Activated naive CD4-positive, alpha-beta T cell treated with anti-CD3 and anti-CD28 coated beads for 36 hours (primary cell): ENCODE measurements at regions not wholly inside any gene's neighbourhood (a gene's known extent, or its start where the extent isn't known, plus 50 kb on each side); places are given as distances from the start of the nearest gene placed in this dataset.

Experiments used
- CTCF ChIA-PET: fragments of 350-600 bp; sonication (Branson Sonifier 250); formaldehyde crosslinking; loops from one replicate; lab custom pipeline; 2021; ENCODE audit warnings: antibody characterized with exemption; lab: Charles Lee
- DNase-seq: peaks from one replicate; pipeline ENCODE4 v3.0.0-alpha.2; 2020
- H3K27ac Mint-ChIP-seq: one replicate; pipeline ENCODE4 v1.8.0; 2021; ENCODE audit warnings: mild to moderate bottlenecking, mixed read lengths
- H3K27me3 Mint-ChIP-seq: one replicate; pipeline ENCODE4 v1.8.0; 2021; ENCODE audit warnings: low read depth, mixed read lengths
- H3K36me3 Mint-ChIP-seq: one replicate; pipeline ENCODE4 v1.8.0; 2021; ENCODE audit warnings: low read depth, mixed read lengths
- H3K4me1 Mint-ChIP-seq: one replicate; pipeline ENCODE4 v1.8.0; 2021; ENCODE audit warnings: low read depth, mixed read lengths
- H3K4me3 Mint-ChIP-seq: one replicate; pipeline ENCODE4 v1.8.0; 2021; ENCODE audit warnings: mild to moderate bottlenecking, moderate library complexity, mixed read lengths
- H3K9me3 Mint-ChIP-seq: one replicate; pipeline ENCODE4 v1.8.0; 2021; ENCODE audit warnings: mixed read lengths
- intact Hi-C: fragments of 100-400 bp; cut with micrococcal nuclease; formaldehyde crosslinking; loops from one replicate; pipeline ENCODE4 v1.15.1; 2023

DNA sequence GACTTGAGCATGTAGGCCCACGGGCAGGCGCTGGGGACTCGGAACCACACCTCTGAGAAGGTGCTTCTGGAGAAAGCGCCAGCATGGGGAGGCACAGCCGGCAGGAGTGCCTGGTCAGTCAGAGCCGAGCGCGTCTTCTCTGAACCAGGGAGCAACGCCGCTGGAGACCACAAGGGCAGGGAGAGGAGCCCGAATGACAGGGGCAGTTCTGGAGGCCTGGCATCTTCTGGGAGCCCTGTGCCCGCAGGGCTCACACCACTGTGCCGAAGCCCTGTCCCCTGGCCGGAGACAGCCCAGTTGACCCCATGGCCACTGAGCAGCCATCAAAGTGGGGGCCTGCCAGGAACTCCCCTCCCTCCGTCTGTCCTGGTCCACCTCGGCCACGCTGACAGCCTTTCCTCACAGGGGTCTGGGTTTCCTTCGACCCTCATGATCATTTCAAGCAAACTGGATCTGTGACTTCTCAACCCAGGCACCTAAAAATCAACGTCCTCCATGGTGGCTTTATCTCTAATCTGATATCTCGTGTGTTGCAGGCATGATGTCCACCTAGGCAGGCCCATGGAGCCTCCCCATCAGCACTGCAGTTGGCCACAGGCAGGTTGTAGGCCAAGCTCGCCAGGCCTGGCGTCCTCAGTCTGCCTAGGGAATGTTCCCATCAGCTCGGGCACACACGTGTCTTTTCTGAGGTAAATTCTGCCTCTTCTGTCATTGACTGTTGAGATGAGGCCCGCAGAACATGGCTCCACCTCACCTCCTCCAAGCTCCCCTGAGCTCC is 299.3 kb upstream of the RTL1 start:
- intact Hi-C loops: no loop called here
- Mint-ChIP-seq H3K27ac (no peak overlapping the region), H3K4me1 (no peaks in the 10 kb centered on the region), H3K27me3 (peaks cover 2% of the 10 kb centered on the region), H3K9me3 (peaks cover 24% of the 10 kb centered on the region), H3K36me3 (no peaks in the 10 kb centered on the region), H3K4me3 (no peak overlapping the region)
- CTCF ChIA-PET: no interaction called here
- no peak for DNase-seq

DNA sequence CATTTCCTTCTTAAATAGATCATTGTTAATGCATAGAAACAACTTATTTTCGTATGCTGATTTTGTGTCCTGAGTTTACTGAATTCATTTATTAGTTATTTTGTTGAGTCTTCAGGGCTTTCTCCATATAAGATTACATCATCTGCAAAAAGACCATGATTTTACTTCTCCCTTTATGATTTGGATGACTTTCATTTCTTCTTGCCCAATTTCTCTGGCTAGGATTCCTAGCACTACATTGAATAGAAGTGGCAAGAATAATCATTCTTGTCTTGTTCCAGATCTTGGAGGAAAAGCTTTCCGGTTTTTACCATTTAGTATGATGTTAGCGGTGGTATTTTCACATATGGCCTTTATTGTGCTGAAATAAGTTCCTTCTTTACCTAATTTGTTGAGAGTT is 303.0 kb upstream of the RTL1 start:
- Mint-ChIP-seq H3K4me3 (no peak overlapping the region), H3K36me3 (no peaks in the 10 kb centered on the region), H3K27ac (no peak overlapping the region), H3K27me3 (peaks cover 4% of the 10 kb centered on the region), H3K9me3 (peaks cover 45% of the 10 kb centered on the region), H3K4me1 (no peaks in the 10 kb centered on the region)
- CTCF ChIA-PET: no interaction called here
- intact Hi-C loops: no loop called here
- no peak for DNase-seq

GRCh38 chr14:101207041-101207440 is 303.5 kb upstream of the RTL1 start:
- Mint-ChIP-seq H3K4me1 (no peaks in the 10 kb centered on the region), H3K9me3 (peaks cover 48% of the 10 kb centered on the region), H3K27me3 (peaks cover 4% of the 10 kb centered on the region), H3K27ac (no peak overlapping the region), H3K36me3 (peaks cover under 1% of the 10 kb centered on the region), H3K4me3 (no peak overlapping the region)
- CTCF ChIA-PET: no interaction called here
- DNase-seq: no peak
- intact Hi-C loops: no loop called here

DNA sequence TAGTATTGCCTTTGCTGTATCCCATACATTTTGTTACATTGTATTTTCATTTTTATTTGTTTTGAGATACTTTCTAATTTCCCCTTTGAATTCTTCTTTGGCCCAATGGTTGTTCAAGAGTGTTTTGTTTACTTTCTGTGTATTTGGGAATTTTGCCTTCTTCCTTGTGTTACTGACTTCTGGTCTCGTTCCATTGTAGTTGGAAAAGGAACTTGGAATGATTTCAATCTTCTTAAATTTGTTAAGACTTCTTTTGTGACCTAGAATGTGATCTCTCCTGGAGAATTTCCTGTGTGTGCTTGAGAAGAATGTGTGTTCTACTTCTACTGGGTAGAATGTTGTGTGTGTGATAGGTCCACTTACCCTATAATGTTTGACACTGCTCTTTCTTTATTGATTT is 304.4 kb upstream of the RTL1 start:
- Mint-ChIP-seq H3K27ac (no peak overlapping the region), H3K4me1 (no peaks in the 10 kb centered on the region), H3K4me3 (no peak overlapping the region), H3K27me3 (peaks cover 4% of the 10 kb centered on the region), H3K36me3 (peaks cover 3% of the 10 kb centered on the region), H3K9me3 (peaks cover 50% of the 10 kb centered on the region)
- no peak for DNase-seq
- CTCF ChIA-PET: no interaction called here
- intact Hi-C loops: no loop called here

- CTCF ChIA-PET: no interaction called here
- DNase-seq: no peak
- H3K4me3 Mint-ChIP-seq: no peak overlapping the region
- H3K9me3 Mint-ChIP-seq: peaks cover 52% of the 10 kb centered on the region
- H3K27ac Mint-ChIP-seq: no peak overlapping the region
- peaks cover 4% of the 10 kb centered on the region for H3K27me3 Mint-ChIP-seq
- peaks cover 5% of the 10 kb centered on the region for H3K36me3 Mint-ChIP-seq
- intact Hi-C loops: no loop called here
- no peaks in the 10 kb centered on the region for H3K4me1 Mint-ChIP-seq
These were observed 306.1 kb upstream of the RTL1 start for GRCh38 chr14:101209594-101209993.

GRCh38 chr14:101215266-101215665 is 311.7 kb upstream of the RTL1 start:
- H3K4me1 Mint-ChIP-seq: no peaks in the 10 kb centered on the region
- CTCF ChIA-PET: no interaction called here
- H3K36me3 Mint-ChIP-seq: peaks cover 6% of the 10 kb centered on the region
- no peak for DNase-seq
- H3K9me3 Mint-ChIP-seq: peaks cover 21% of the 10 kb centered on the region
- H3K27me3 Mint-ChIP-seq: no peaks in the 10 kb centered on the region
- intact Hi-C loops: no loop called here
- H3K27ac Mint-ChIP-seq: no peak overlapping the region
- H3K4me3 Mint-ChIP-seq: no peak overlapping the region

DNA sequence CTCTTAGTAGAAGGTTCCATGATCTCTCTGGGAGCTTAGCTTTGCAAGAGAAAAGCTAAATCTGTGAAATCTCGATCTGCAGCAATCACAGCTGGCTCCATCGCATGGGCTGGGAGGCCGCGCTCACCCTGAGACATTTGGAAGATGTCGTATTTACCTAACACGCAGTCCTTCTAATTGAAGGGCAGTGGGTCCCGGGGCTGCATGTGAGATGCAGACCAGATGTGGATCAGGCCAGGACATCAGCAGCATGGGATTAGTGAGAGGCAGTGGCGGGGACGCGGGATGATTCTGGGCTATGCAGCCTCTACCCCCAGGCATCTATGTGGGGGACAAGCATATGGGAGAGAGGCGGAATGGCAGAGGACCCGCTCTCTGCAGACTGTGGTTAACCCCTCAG is 312.4 kb upstream of the RTL1 start:
- Mint-ChIP-seq H3K27me3 (no peaks in the 10 kb centered on the region), H3K4me3 (no peak overlapping the region), H3K9me3 (peaks cover 16% of the 10 kb centered on the region), H3K36me3 (peaks cover 6% of the 10 kb centered on the region), H3K4me1 (no peaks in the 10 kb centered on the region), H3K27ac (no peak overlapping the region)
- intact Hi-C loops: no loop called here
- CTCF ChIA-PET: no interaction called here
- DNase-seq: no peak

GRCh38 chr14:101216366-101217079 is 313.0 kb upstream of the RTL1 start:
- H3K4me1 Mint-ChIP-seq: no peaks in the 10 kb centered on the region
- no peak overlapping the region for H3K27ac Mint-ChIP-seq
- H3K9me3 Mint-ChIP-seq: peaks cover 16% of the 10 kb centered on the region
- no peak overlapping the region for H3K4me3 Mint-ChIP-seq
- CTCF ChIA-PET: no interaction called here
- intact Hi-C loops: no loop called here
- H3K36me3 Mint-ChIP-seq: peaks cover 6% of the 10 kb centered on the region
- no peak for DNase-seq
- no peaks in the 10 kb centered on the region for H3K27me3 Mint-ChIP-seq

GRCh38 chr14:101217080-101217463 is 313.6 kb upstream of the RTL1 start:
- Mint-ChIP-seq H3K27me3 (no peaks in the 10 kb centered on the region), H3K4me3 (no peak overlapping the region), H3K36me3 (peaks cover 5% of the 10 kb centered on the region), H3K27ac (no peak overlapping the region), H3K9me3 (peaks cover 13% of the 10 kb centered on the region), H3K4me1 (no peaks in the 10 kb centered on the region)
- CTCF ChIA-PET: no interaction called here
- intact Hi-C loops: no loop called here
- no peak for DNase-seq

- Mint-ChIP-seq H3K4me1 (no peaks in the 10 kb centered on the region), H3K36me3 (peaks cover 3% of the 10 kb centered on the region), H3K27me3 (no peaks in the 10 kb centered on the region), H3K4me3 (no peak overlapping the region), H3K27ac (no peak overlapping the region), H3K9me3 (peaks cover 11% of the 10 kb centered on the region)
- intact Hi-C loops: no loop called here
- CTCF ChIA-PET: no interaction called here
- DNase-seq: no peak
These were observed 314.3 kb upstream of the RTL1 start for GRCh38 chr14:101217616-101218371.

- CTCF ChIA-PET: interaction anchor here (0.6 kb wide), 1 partner anchor 361 kb away, joined by 3 read pairs; no protein-coding TSS in a partner anchor
- no peak overlapping the region for H3K27ac Mint-ChIP-seq
- H3K27me3 Mint-ChIP-seq: peaks cover 2% of the 10 kb centered on the region
- DNase-seq: no peak
- H3K36me3 Mint-ChIP-seq: peaks cover under 1% of the 10 kb centered on the region
- H3K9me3 Mint-ChIP-seq: peaks cover 2% of the 10 kb centered on the region
- no peaks in the 10 kb centered on the region for H3K4me1 Mint-ChIP-seq
- no peak overlapping the region for H3K4me3 Mint-ChIP-seq
- intact Hi-C loops: no loop called here
These were observed 316.6 kb upstream of the RTL1 start for GRCh38 chr14:101219896-101220703.

DNA sequence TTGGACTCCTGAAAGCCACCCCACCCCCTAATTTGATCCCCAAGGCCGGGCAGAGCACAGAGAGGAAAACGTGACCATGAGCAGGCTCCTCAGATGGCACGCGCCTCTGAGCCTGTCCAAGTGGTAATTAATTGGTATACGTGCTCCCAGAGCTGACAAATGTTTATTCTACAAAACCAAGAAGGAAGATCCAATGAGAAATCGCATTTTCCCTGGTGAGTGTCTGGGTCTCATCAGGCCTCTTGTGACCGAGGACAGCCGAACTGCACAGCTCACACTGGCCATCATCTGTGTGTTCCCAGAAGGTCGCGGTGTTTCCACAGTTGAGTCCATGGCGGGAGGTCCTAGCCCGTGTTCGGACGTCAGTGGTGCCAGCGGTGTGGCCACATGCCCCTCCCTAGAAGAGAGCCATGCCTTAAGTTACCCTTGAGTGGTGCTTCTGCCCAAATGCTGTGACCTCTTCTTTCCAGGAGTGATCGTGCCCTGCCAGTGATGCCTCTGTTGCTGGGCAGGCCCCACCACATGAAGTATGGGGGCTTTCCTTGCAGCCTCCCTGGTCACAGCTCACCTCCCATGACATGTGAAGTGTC is 317.5 kb upstream of the RTL1 start:
- Mint-ChIP-seq H3K9me3 (no peaks in the 10 kb centered on the region), H3K36me3 (no peaks in the 10 kb centered on the region), H3K4me1 (no peaks in the 10 kb centered on the region), H3K4me3 (no peak overlapping the region), H3K27me3 (peaks cover 2% of the 10 kb centered on the region), H3K27ac (no peak overlapping the region)
- CTCF ChIA-PET: no interaction called here
- intact Hi-C loops: no loop called here
- no peak for DNase-seq
